GM12878 (cell line): ENCODE measurements at regions not wholly inside any gene's neighbourhood (a gene's known extent, or its start where the extent isn't known, plus 50 kb on each side); places are given as distances from the start of the nearest gene placed in this dataset.

ENCODE experiments used
- POLR2AphosphoS5 ChIP-seq: IDR thresholded peaks from 2 replicates; pipeline ENCODE4 v1.6.1; 2011; ENCODE audit warnings: mild to moderate bottlenecking, low read length, inconsistent platforms
- RFX5 ChIP-seq: IDR thresholded peaks from 2 replicates; pipeline ENCODE4 v1.6.1; 2011; ENCODE audit warnings: low read depth, low read length, improper control_type of control experiment
- TAF1 ChIP-seq: IDR thresholded peaks from 2 replicates; pipeline ENCODE4 v1.6.1; 2011; ENCODE audit warnings: mild to moderate bottlenecking, low read depth, low read length, borderline replicate concordance
- ZSCAN29 ChIP-seq: fragments of 450-650 bp; IDR thresholded peaks from 2 replicates; pipeline ENCODE4 v1.6.1; 2017; ENCODE audit warnings: mild to moderate bottlenecking, moderate library complexity

GRCh38 chr1:13900583-13900982, 200.6 kb downstream of the PRDM2 start:
- TF ChIP-seq RFX5: no peak
- no peak for TF ChIP-seq TAF1
- no peak for TF ChIP-seq POLR2AphosphoS5
- no peak for TF ChIP-seq ZSCAN29
